Duodenal mucosa (tissue), 2 donors: ENCODE measurements at regions not wholly inside any gene's neighbourhood (a gene's known extent, or its start where the extent isn't known, plus 50 kb on each side); places are given as distances from the start of the nearest gene placed in this dataset.

Experiments
- H3K27ac ChIP-seq: one replicate; pipeline ENCODE4 v1.7.0; 2013; ENCODE audit warnings: low read depth, low read length
- H3K27me3 ChIP-seq, 2 donors: one replicate each; pipeline ENCODE4 v1.7.0; 2013; ENCODE audit warnings: low read length in 2 of 2, control low read depth in 1 of 2; ENCODE audit not compliant: insufficient read depth in 2 of 2, control insufficient read depth in 1 of 2
- H3K36me3 ChIP-seq, 2 donors: one replicate each; pipeline ENCODE4 v1.7.0; 2013; ENCODE audit warnings: low read length in 2 of 2, control low read depth in 1 of 2; ENCODE audit not compliant: insufficient read depth in 2 of 2, control insufficient read depth in 1 of 2
- H3K4me1 ChIP-seq, 2 donors: one replicate each; pipeline ENCODE4 v1.7.0; 2013; ENCODE audit warnings: low read length in 2 of 2, control low read depth in 1 of 2; ENCODE audit not compliant: insufficient read depth in 2 of 2, control insufficient read depth in 1 of 2
- H3K4me3 ChIP-seq, 2 donors: one replicate each; pipeline ENCODE4 v1.7.0; 2013; ENCODE audit warnings: low read length in 2 of 2, low read depth in 1 of 2
- H3K9ac ChIP-seq, 2 donors: one replicate each; pipeline ENCODE4 v1.7.0; 2013; ENCODE audit warnings: low read length in 2 of 2, low read depth in 1 of 2
- H3K9me3 ChIP-seq, 2 donors: one replicate each; pipeline ENCODE4 v1.7.0; 2013; ENCODE audit warnings: low read length in 2 of 2, control low read depth in 1 of 2; ENCODE audit not compliant: control insufficient read depth in 1 of 2

DNA sequence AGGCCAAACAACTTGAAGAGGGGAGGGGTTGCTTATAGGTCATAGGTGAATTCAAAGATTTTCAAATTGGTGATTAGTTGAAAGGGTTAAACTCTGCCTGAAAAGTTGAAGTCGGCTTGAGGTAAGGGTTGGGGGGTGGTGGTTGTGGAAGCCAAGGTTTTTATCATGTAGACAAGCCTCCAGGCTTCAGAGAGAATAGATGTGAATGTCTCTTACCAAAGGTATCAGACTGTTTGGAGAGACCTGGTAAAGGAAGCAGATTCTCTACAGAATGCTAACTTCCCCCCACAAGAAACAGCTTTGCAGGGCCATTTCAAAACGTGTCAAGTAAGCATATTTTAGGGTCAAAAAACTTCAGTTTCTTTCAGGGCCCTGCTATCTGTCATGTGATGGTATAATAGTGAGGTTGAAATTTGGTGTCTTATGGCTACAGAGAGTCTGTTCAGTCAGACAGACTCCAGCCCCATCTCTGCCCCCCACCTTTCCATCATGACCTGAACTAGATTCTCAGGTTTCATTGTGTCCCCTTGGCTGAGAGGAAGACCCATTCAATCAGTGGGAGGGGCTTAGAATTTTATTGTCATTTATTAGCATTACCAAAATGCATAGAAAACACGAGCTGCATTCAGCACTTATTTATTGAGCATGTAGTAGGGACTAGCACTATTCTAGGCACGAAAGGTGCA lies 136.5 kb downstream of the MAP3K7 start:
- Histone ChIP-seq H3K36me3 (no peaks in the 10 kb centered on the region), H3K9me3 (no peaks in the 10 kb centered on the region), H3K27ac (no peak overlapping the region), H3K4me1 (no peaks in the 10 kb centered on the region), H3K9ac (no peak overlapping the region), H3K4me3 (no peak overlapping the region), H3K27me3 (no peaks in the 10 kb centered on the region)

DNA sequence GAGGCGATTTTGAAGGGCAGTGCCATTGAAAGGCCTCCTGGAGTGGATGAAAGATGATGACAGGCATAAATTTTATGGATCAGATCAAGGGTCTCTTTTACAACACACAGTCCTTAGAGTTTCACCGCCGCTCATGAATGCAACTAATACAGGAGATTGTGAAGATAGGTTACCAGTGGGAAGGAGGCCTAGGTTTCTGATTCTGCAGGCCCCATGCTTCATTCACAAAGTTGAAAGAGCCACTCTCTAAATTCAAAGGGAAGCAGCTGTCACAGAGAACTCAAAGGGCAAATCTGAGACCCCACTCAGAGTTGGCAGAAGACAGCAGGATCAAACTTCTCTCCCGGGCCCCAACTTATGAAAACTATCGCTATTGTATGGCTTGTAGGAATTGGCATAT lies 137.6 kb downstream of the MAP3K7 start:
- H3K27ac ChIP-seq, result no peak overlapping the region
- H3K9ac ChIP-seq, result no peak overlapping the region
- no peaks in the 10 kb centered on the region for H3K36me3 ChIP-seq
- H3K9me3 ChIP-seq, result no peaks in the 10 kb centered on the region
- H3K4me1 ChIP-seq, result no peaks in the 10 kb centered on the region
- H3K4me3 ChIP-seq, result no peak overlapping the region
- no peaks in the 10 kb centered on the region for H3K27me3 ChIP-seq

DNA sequence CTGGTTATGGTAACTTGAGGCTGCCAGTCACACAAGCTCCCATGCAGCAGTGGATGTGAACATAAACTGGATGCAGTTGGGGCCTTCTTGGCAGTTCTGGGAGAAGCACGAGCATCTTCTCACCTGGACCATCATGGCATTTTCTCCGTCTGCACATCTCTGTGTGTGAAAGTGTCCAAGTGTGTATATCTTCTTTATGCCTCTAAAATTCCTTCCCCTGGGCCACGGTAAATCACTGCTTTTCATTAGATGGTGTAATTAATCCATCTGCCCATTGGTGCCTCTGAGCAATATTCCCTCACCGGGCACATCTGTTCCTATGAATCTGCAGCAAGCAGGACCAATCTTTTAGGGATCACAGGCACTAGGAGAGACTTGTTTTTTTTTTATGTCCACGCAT lies 138.0 kb downstream of the MAP3K7 start:
- H3K36me3 ChIP-seq, result no peaks in the 10 kb centered on the region
- H3K27me3 ChIP-seq, result no peaks in the 10 kb centered on the region
- H3K9me3 ChIP-seq, result no peaks in the 10 kb centered on the region
- H3K9ac ChIP-seq, result no peak overlapping the region
- H3K4me3 ChIP-seq, result no peak overlapping the region
- no peak overlapping the region for H3K27ac ChIP-seq
- H3K4me1 ChIP-seq, result no peaks in the 10 kb centered on the region

- no peak overlapping the region for H3K9ac ChIP-seq
- H3K27me3 ChIP-seq, result no peaks in the 10 kb centered on the region
- no peaks in the 10 kb centered on the region for H3K36me3 ChIP-seq
- no peak overlapping the region for H3K27ac ChIP-seq
- H3K9me3 ChIP-seq, result no peaks in the 10 kb centered on the region
- H3K4me3 ChIP-seq, result no peak overlapping the region
- no peaks in the 10 kb centered on the region for H3K4me1 ChIP-seq
Measured at GRCh38 chr6:90446164-90446563, 140.7 kb downstream of the MAP3K7 start.

GRCh38 chr6:90445533-90446108 lies 141.3 kb downstream of the MAP3K7 start:
- Histone ChIP-seq H3K27ac (no peak overlapping the region), H3K36me3 (no peaks in the 10 kb centered on the region), H3K9me3 (no peaks in the 10 kb centered on the region), H3K27me3 (no peaks in the 10 kb centered on the region), H3K4me3 (no peak overlapping the region), H3K4me1 (no peaks in the 10 kb centered on the region), H3K9ac (no peak overlapping the region)

GRCh38 chr6:90444160-90444714 lies 142.6 kb downstream of the MAP3K7 start:
- H3K9ac ChIP-seq, result no peak overlapping the region
- no peaks in the 10 kb centered on the region for H3K27me3 ChIP-seq
- H3K4me3 ChIP-seq, result no peak overlapping the region
- no peak overlapping the region for H3K27ac ChIP-seq
- no peaks in the 10 kb centered on the region for H3K4me1 ChIP-seq
- H3K9me3 ChIP-seq, result no peaks in the 10 kb centered on the region
- H3K36me3 ChIP-seq, result no peaks in the 10 kb centered on the region

DNA sequence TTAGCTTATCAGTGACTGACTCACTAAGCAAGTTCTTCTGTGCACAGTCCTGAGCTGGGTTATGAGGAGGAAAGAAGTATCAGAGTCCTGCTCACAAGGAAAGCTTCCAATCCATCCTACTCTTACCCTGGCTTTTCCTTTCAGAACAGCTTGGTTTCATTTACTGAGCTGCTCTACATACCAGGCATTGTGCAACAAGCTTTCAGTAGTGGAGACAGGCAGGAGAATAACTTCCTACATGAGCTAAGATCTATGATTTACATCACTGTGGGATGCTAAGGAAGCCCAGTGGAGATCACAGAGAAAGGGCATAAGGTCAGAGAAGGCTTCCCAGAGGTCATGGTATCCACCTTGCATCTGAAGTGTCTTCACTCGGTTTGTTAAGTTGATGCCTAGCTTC lies 144.5 kb downstream of the MAP3K7 start:
- Histone ChIP-seq H3K27me3 (no peaks in the 10 kb centered on the region), H3K4me3 (no peak overlapping the region), H3K4me1 (no peaks in the 10 kb centered on the region), H3K36me3 (no peaks in the 10 kb centered on the region), H3K27ac (no peak overlapping the region), H3K9ac (no peak overlapping the region), H3K9me3 (no peaks in the 10 kb centered on the region)

GRCh38 chr6:90440586-90441283 lies 144.1 kb upstream of the BACH2 start:
- H3K4me3 ChIP-seq, result no peak overlapping the region
- no peaks in the 10 kb centered on the region for H3K9me3 ChIP-seq
- H3K9ac ChIP-seq, result no peak overlapping the region
- no peaks in the 10 kb centered on the region for H3K27me3 ChIP-seq
- no peaks in the 10 kb centered on the region for H3K4me1 ChIP-seq
- H3K27ac ChIP-seq, result no peak overlapping the region
- H3K36me3 ChIP-seq, result no peaks in the 10 kb centered on the region

DNA sequence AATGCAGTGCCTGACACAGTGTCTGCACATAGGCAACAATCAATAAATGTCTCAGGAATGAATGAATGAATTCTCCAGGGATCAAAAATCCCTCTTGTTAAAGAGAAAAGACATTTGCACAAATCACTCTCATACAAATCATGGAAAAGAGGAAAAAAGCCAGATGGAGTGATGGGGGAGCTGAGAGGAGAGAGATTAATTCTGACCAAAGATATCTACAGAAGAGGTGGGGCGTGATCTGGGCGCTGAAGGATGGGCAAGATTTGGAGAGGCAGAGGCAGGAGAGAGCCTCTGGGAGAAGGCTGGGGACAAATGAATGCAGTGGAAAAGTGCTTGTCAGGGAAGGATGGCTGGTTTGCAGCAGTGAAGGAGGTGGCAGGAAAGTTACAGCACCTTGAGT lies 142.9 kb upstream of the BACH2 start:
- H3K9ac ChIP-seq, result no peak overlapping the region
- no peak overlapping the region for H3K4me3 ChIP-seq
- no peaks in the 10 kb centered on the region for H3K4me1 ChIP-seq
- H3K27ac ChIP-seq, result no peak overlapping the region
- H3K27me3 ChIP-seq, result no peaks in the 10 kb centered on the region
- H3K36me3 ChIP-seq, result no peaks in the 10 kb centered on the region
- H3K9me3 ChIP-seq, result no peaks in the 10 kb centered on the region

DNA sequence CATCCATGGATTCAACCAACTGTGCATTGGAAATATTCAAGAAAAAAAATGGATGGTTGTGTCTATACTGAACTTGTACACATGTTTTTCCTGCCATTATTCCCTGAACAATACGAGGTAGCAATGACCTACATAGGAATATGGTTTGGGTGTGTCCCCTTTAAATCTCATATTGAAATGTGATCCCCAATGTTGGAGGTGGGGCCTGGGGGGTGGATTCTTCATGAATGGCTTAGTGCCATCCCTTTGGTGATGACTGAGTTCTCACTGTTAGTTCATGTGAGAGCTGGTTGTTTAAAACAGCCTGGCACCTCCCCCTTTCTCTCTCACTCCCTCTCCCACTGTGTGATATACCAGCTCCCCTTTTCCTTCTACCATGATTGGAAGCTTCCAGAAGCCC lies 139.8 kb upstream of the BACH2 start:
- H3K4me3 ChIP-seq, result no peak overlapping the region
- no peak overlapping the region for H3K9ac ChIP-seq
- H3K9me3 ChIP-seq, result no peaks in the 10 kb centered on the region
- no peaks in the 10 kb centered on the region for H3K36me3 ChIP-seq
- H3K27ac ChIP-seq, result no peak overlapping the region
- no peaks in the 10 kb centered on the region for H3K27me3 ChIP-seq
- no peaks in the 10 kb centered on the region for H3K4me1 ChIP-seq
